H1 (cell line): ENCODE measurements at regions not wholly inside any gene's neighbourhood (a gene's known extent, or its start where the extent isn't known, plus 50 kb on each side); places are given as distances from the start of the nearest gene placed in this dataset.

Experiments
- CTCF ChIA-PET: fragments of 300-600 bp; sonication (Branson Sonifier 250); formaldehyde crosslinking; loops from one replicate; lab custom pipeline; 2021; ENCODE audit not compliant: partially characterized antibody; lab: Charles Lee
- POLR2A ChIA-PET: fragments of 300-600 bp; sonication (Branson Sonifier 250); formaldehyde crosslinking; loops from one replicate; lab custom pipeline; 2021; ENCODE audit warnings: inconsistent platforms; ENCODE audit not compliant: partially characterized antibody; lab: Charles Lee
- DNase-seq, 2 experiments: peaks; one replicate each; pipeline versions ENCODE4 v3.0.0 to v3.0.0-alpha.2; 2010 to 2022; ENCODE audit warnings: low spot score in 2 of 2, low read depth in 1 of 2, mixed read lengths in 1 of 2
- FAIRE-seq: peaks from 2 replicates; lab custom pipeline; 2011; peaks lifted over from hg19 to GRCh38; lab: Jason Lieb, UNC
- H2AFZ ChIP-seq: 2 replicates; pipeline ENCODE4 v1.8.1; 2012; ENCODE audit warnings: low read length, inconsistent platforms
- H2AK5ac ChIP-seq: 2 replicates; pipeline ENCODE4 v1.6.1; 2013; ENCODE audit warnings: low read depth, low read length
- H2BK120ac ChIP-seq: replicated peaks from 2 replicates; pipeline ENCODE3; 2013; ENCODE audit warnings: low read depth, low read length, inconsistent platforms
- H2BK12ac ChIP-seq: 2 replicates; pipeline ENCODE4 v1.6.1; 2013; ENCODE audit warnings: low read depth, low read length
- H2BK15ac ChIP-seq: 2 replicates; pipeline ENCODE4 v1.6.1; 2013; ENCODE audit warnings: low read length
- H2BK20ac ChIP-seq: 2 replicates; pipeline ENCODE4 v1.6.1; 2013; ENCODE audit warnings: low read length
- H2BK5ac ChIP-seq: 2 replicates; pipeline ENCODE4 v1.6.1; 2013; ENCODE audit warnings: low read depth, low read length
- H3K14ac ChIP-seq: 2 replicates; pipeline ENCODE4 v1.6.1; 2013; ENCODE audit warnings: inconsistent platforms; ENCODE audit not compliant: insufficient read length
- H3K18ac ChIP-seq: 2 replicates; pipeline ENCODE4 v1.6.1; 2013; ENCODE audit warnings: low read length; ENCODE audit errors: extremely low read depth
- H3K23ac ChIP-seq: 2 replicates; pipeline ENCODE4 v1.6.1; 2013; ENCODE audit warnings: inconsistent platforms; ENCODE audit not compliant: insufficient read length
- H3K23me2 ChIP-seq: 2 replicates; pipeline ENCODE4 v1.6.1; 2013; ENCODE audit warnings: low read depth, low read length
- H3K27ac ChIP-seq: 2 replicates; pipeline ENCODE4 v1.6.1; 2011; ENCODE audit warnings: low read depth, low read length, inconsistent platforms
- H3K27me3 ChIP-seq, 4 experiments: replicated peaks in 1 of 4; 1 replicate in 1 of 4; 2 replicates in 3 of 4; pipeline versions ENCODE4 v1.6.1 to v1.8.1; 2011 to 2013; ENCODE audit warnings: low read length in 3 of 4, mild to moderate bottlenecking in 3 of 4, inconsistent platforms in 2 of 4, mixed read lengths in 2 of 4, moderate library complexity in 1 of 4; ENCODE audit not compliant: control insufficient read depth in 3 of 4, insufficient read depth in 3 of 4; ENCODE audit errors: extremely low read depth in 1 of 4
- H3K36me3 ChIP-seq, 4 experiments: 2 replicates each; pipeline versions ENCODE4 v1.6.1 to v1.8.1; 2011 to 2013; ENCODE audit warnings: mild to moderate bottlenecking in 4 of 4, low read length in 3 of 4, moderate library complexity in 2 of 4, control low read depth in 1 of 4, inconsistent platforms in 1 of 4; ENCODE audit not compliant: insufficient read depth in 4 of 4, control insufficient read depth in 2 of 4
- H3K4ac ChIP-seq: replicated peaks from 2 replicates; pipeline ENCODE3; 2013; ENCODE audit warnings: low read length, low read depth, mixed read lengths, inconsistent platforms; ENCODE audit not compliant: insufficient read length
- H3K4me1 ChIP-seq, 4 experiments: replicated peaks in 1 of 4; 1 replicate in 1 of 4; 2 replicates in 3 of 4; pipeline versions ENCODE4 v1.6.1 to v1.8.1; 2011 to 2013; ENCODE audit warnings: low read length in 3 of 4, inconsistent platforms in 2 of 4, mixed read lengths in 1 of 4; ENCODE audit not compliant: insufficient read depth in 4 of 4, control insufficient read depth in 3 of 4
- H3K4me2 ChIP-seq, 2 experiments: 2 replicates each; pipeline versions ENCODE4 v1.6.1 to v1.8.1; 2011 to 2013; ENCODE audit warnings: low read depth in 2 of 2, low read length in 2 of 2, control low read depth in 1 of 2, inconsistent platforms in 1 of 2, mild to moderate bottlenecking in 1 of 2; ENCODE audit not compliant: insufficient read depth in 1 of 2
- H3K4me3 ChIP-seq, 4 experiments: fragments of 200-600, 300-600 bp in 1 of 4; sonication (generic), shearing (Covaris generic), sonication (Bioruptor Twin) in 1 of 4; 2 replicates each; pipeline versions ENCODE4 v1.5.1 to v1.8.1; 2011 to 2016; ENCODE audit warnings: low read length in 4 of 4, low read depth in 3 of 4, control low read depth in 2 of 4, inconsistent platforms in 2 of 4, mild to moderate bottlenecking in 2 of 4, mixed read lengths in 1 of 4, moderate library complexity in 1 of 4; ENCODE audit not compliant: insufficient read depth in 2 of 4; ENCODE audit errors: extremely low read depth in 1 of 4
- H3K56ac ChIP-seq: replicated peaks from 2 replicates; pipeline ENCODE3; 2013; ENCODE audit warnings: low read depth, mild to moderate bottlenecking, mixed read lengths, low read length, inconsistent platforms; ENCODE audit not compliant: insufficient read length
- H3K79me1 ChIP-seq: 2 replicates; pipeline ENCODE4 v1.6.1; 2013; ENCODE audit warnings: low read depth, low read length, control low read depth
- H3K79me2 ChIP-seq, 2 experiments: 2 replicates each; pipeline versions ENCODE4 v1.6.1 to v1.8.1; 2012 to 2013; ENCODE audit warnings: low read length in 2 of 2, mild to moderate bottlenecking in 2 of 2, inconsistent platforms in 1 of 2; ENCODE audit not compliant: insufficient read depth in 2 of 2, control insufficient read depth in 1 of 2
- H3K9ac ChIP-seq, 4 experiments: replicated peaks in 1 of 4; 1 replicate in 1 of 4; 2 replicates in 3 of 4; pipeline versions ENCODE4 v1.6.1 to v1.8.1; 2011 to 2013; ENCODE audit warnings: low read depth in 3 of 4, low read length in 3 of 4, control low read depth in 2 of 4, mild to moderate bottlenecking in 2 of 4, moderate library complexity in 2 of 4, inconsistent platforms in 1 of 4; ENCODE audit errors: extremely low read depth in 1 of 4
- H3K9me3 ChIP-seq, 2 experiments: 2 replicates each; pipeline versions ENCODE4 v1.6.1 to v1.8.1; 2012 to 2013; ENCODE audit warnings: mild to moderate bottlenecking in 2 of 2, moderate library complexity in 2 of 2, control low read depth in 1 of 2, inconsistent platforms in 1 of 2, low read depth in 1 of 2, low read length in 1 of 2, mixed read lengths in 1 of 2; ENCODE audit not compliant: insufficient read depth in 2 of 2
- H4K20me1 ChIP-seq, 2 experiments: replicated peaks in 1 of 2; 2 replicates each; pipeline versions ENCODE3 to v1.8.1; 2011 to 2013; ENCODE audit warnings: inconsistent platforms in 2 of 2, low read length in 2 of 2, mild to moderate bottlenecking in 1 of 2; ENCODE audit not compliant: insufficient read depth in 2 of 2, control insufficient read depth in 1 of 2
- H4K5ac ChIP-seq: 2 replicates; pipeline ENCODE4 v1.6.1; 2013; ENCODE audit warnings: low read length, low read depth, mixed read lengths, inconsistent platforms; ENCODE audit not compliant: insufficient read length
- H4K8ac ChIP-seq: 2 replicates; pipeline ENCODE4 v1.8.0; 2013; ENCODE audit warnings: mild to moderate bottlenecking, moderate library complexity, low read length, inconsistent platforms; ENCODE audit not compliant: insufficient read depth; ENCODE audit errors: extremely low read depth
- H4K91ac ChIP-seq: replicated peaks from 2 replicates; pipeline ENCODE3; 2013; ENCODE audit warnings: low read length, mixed read lengths, inconsistent platforms; ENCODE audit not compliant: insufficient read length
- CTCF ChIP-seq, 3 experiments: IDR thresholded peaks; 1 replicate in 2 of 3; 2 replicates in 1 of 3; pipeline versions ENCODE4 v1.5.1 to v1.6.1; 2011; ENCODE audit warnings: low read length in 3 of 3, mild to moderate bottlenecking in 3 of 3, inconsistent platforms in 2 of 3, low read depth in 1 of 3, moderate library complexity in 1 of 3; ENCODE audit not compliant: insufficient read depth in 1 of 3; ENCODE audit errors: control extremely low read depth in 1 of 3
- EGR1 ChIP-seq: IDR thresholded peaks from 2 replicates; pipeline ENCODE4 v1.6.1; 2011; ENCODE audit warnings: low read depth, low read length, borderline replicate concordance
- MAFK ChIP-seq: IDR thresholded peaks from 2 replicates; pipeline ENCODE4 v1.6.1; 2012; ENCODE audit warnings: low read depth, mild to moderate bottlenecking, improper control_type of control experiment, low read length
- POLR2A ChIP-seq, 2 experiments: IDR thresholded peaks; 1 replicate in 1 of 2; 2 replicates in 1 of 2; pipeline ENCODE4 v1.6.1; 2011; ENCODE audit warnings: low read depth in 2 of 2, low read length in 2 of 2, mild to moderate bottlenecking in 2 of 2; ENCODE audit errors: control extremely low read depth in 1 of 2
- RAD21 ChIP-seq, 2 experiments: IDR thresholded peaks in 1 of 2; conservative IDR thresholded peaks in 1 of 2; 2 replicates each; pipeline ENCODE4 v1.6.1; 2011; ENCODE audit warnings: low read depth in 2 of 2, low read length in 2 of 2, improper control_type of control experiment in 1 of 2, inconsistent platforms in 1 of 2, mild to moderate bottlenecking in 1 of 2, moderate library complexity in 1 of 2
- WGBS, 2 experiments: shearing (Covaris generic) in 1 of 2; methylation state at CpG; one replicate each; pipeline versions ENCODE4 v1.1.6 to v1.1.7; 2013 to 2015; ENCODE audit warnings: low lambda C conversion rate in 2 of 2, mixed read lengths in 2 of 2, inconsistent platforms in 1 of 2, low coverage in 1 of 2, missing lambda C conversion rate in 1 of 2; ENCODE audit not compliant: insufficient replicate concordance in 2 of 2, insufficient coverage in 1 of 2, insufficient read length in 1 of 2; ENCODE audit errors: extremely low coverage in 1 of 2, missing lambda C conversion rate in 1 of 2; 5-methylcytosine and 5-hydroxymethylcytosine counted together

GRCh38 chr16:9372934-9373890 lies 281.8 kb downstream of the HAPSTR1 start:
- H2BK120ac ChIP-seq = no peak overlapping the region
- H3K4ac ChIP-seq = no peak overlapping the region
- no peaks in the 10 kb centered on the region for H3K79me2 ChIP-seq
- no peak overlapping the region for H2BK15ac ChIP-seq
- H4K5ac ChIP-seq = no peak overlapping the region
- H3K56ac ChIP-seq = no peak overlapping the region
- no peak overlapping the region for H3K9ac ChIP-seq
- POLR2A ChIA-PET = no interaction called here
- H2BK12ac ChIP-seq = no peak overlapping the region
- no peak for FAIRE-seq
- H4K91ac ChIP-seq = no peak overlapping the region
- no peaks in the 10 kb centered on the region for H3K79me1 ChIP-seq
- H2BK20ac ChIP-seq = no peak overlapping the region
- H3K23me2 ChIP-seq = no peaks in the 10 kb centered on the region; the same call in 1 of the 2 replicates
- no peaks in the 10 kb centered on the region for H3K9me3 ChIP-seq
- no peak overlapping the region for H3K27ac ChIP-seq
- H2AFZ ChIP-seq = peak overlapping the region; percentile 41; the same call in 1 of the 2 replicates
- H3K23ac ChIP-seq = no peak overlapping the region
- no peak overlapping the region for H2AK5ac ChIP-seq
- DNase-seq = no peak
- TF ChIP-seq RAD21 (IDR thresholded peaks at IDR 0.05 in 1 of 2, conservative IDR thresholded peaks at IDR 0.05 in 1 of 2; ENCODE audit: low read depth in 2 of 2, low read length in 2 of 2) (peak; percentile 52 to 62), POLR2A (IDR thresholded peaks at IDR 0.05; ENCODE audit: control extremely low read depth in 1 of 2, low read depth in 2 of 2, low read length in 2 of 2) (no peak), EGR1 (no peak), CTCF (IDR thresholded peaks at IDR 0.05; ENCODE audit: control extremely low read depth in 1 of 3, insufficient read depth in 1 of 3, low read depth in 1 of 3, low read length in 3 of 3) (peak; percentile 17 to 39 (median 30); a peak in 3 of 4 replicates), MAFK (no peak)
- TF ChIP-seq, all 59 proteins: peak for 2
- no peak overlapping the region for H3K4me3 ChIP-seq
- peaks cover 0 to 6% (median 0%) of the 10 kb centered on the region in 4 experiments; a peak in 2 of 7 replicates for H3K4me1 ChIP-seq
- CTCF ChIA-PET = interaction anchor here (0.6 to 3.2 kb wide), 7 partner anchors 9 to 114 kb away, joined by 3 to 13 read pairs (median 3); no protein-coding TSS in a partner anchor
- H3K4me2 ChIP-seq = no peak overlapping the region
- no peak overlapping the region for H3K14ac ChIP-seq
- WGBS, 2 experiments = 84% methylated on average over 12 of the region's 13 CpGs; no CpG with 5 or more reads in 1 of the 2 experiments
- H4K8ac ChIP-seq = no peak overlapping the region
- H3K27me3 ChIP-seq = no peaks in the 10 kb centered on the region
- no peaks in the 10 kb centered on the region for H4K20me1 ChIP-seq
- no peak overlapping the region for H3K18ac ChIP-seq
- H2BK5ac ChIP-seq = no peak overlapping the region
- no peaks in the 10 kb centered on the region for H3K36me3 ChIP-seq
